ENCODE measurements at regions not wholly inside any gene's neighbourhood (a gene's known extent, or its start where the extent isn't known, plus 50 kb on each side); places are given as distances from the start of the nearest gene placed in this dataset.

DNA sequence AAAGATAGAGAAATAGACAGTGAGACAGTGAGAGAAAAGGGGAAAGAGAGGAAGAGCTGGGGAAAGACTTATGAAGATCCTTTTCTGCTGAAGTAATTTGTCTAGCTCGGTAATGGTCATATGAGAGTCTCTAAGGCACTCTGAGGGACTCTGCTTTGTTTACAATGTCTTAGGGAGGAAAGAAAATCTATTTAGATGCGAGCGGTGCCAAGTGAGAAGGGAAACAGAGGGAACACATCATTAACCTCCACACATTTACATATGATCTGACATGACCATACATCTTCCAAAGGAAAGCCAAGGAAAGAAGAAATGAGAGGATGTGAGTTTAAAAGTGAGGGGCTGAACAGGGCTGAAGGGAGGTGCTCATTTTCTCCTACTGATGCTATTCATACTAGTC lies 862.3 kb upstream of the CITED2 start:
- TF ChIP-seq, protein P1, sequence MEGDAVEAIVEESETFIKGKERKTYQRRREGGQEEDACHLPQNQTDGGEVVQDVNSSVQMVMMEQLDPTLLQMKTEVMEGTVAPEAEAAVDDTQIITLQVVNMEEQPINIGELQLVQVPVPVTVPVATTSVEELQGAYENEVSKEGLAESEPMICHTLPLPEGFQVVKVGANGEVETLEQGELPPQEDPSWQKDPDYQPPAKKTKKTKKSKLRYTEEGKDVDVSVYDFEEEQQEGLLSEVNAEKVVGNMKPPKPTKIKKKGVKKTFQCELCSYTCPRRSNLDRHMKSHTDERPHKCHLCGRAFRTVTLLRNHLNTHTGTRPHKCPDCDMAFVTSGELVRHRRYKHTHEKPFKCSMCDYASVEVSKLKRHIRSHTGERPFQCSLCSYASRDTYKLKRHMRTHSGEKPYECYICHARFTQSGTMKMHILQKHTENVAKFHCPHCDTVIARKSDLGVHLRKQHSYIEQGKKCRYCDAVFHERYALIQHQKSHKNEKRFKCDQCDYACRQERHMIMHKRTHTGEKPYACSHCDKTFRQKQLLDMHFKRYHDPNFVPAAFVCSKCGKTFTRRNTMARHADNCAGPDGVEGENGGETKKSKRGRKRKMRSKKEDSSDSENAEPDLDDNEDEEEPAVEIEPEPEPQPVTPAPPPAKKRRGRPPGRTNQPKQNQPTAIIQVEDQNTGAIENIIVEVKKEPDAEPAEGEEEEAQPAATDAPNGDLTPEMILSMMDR (IDR thresholded peaks at IDR 0.05) = no peak
- TF ChIP-seq POLR2A (IDR thresholded peaks at IDR 0.05) = no peak

Data from heart left ventricle (tissue), 13 donors.